ENCODE measurements at regions not wholly inside any gene's neighbourhood (a gene's known extent, or its start where the extent isn't known, plus 50 kb on each side); places are given as distances from the start of the nearest gene placed in this dataset.

DNA sequence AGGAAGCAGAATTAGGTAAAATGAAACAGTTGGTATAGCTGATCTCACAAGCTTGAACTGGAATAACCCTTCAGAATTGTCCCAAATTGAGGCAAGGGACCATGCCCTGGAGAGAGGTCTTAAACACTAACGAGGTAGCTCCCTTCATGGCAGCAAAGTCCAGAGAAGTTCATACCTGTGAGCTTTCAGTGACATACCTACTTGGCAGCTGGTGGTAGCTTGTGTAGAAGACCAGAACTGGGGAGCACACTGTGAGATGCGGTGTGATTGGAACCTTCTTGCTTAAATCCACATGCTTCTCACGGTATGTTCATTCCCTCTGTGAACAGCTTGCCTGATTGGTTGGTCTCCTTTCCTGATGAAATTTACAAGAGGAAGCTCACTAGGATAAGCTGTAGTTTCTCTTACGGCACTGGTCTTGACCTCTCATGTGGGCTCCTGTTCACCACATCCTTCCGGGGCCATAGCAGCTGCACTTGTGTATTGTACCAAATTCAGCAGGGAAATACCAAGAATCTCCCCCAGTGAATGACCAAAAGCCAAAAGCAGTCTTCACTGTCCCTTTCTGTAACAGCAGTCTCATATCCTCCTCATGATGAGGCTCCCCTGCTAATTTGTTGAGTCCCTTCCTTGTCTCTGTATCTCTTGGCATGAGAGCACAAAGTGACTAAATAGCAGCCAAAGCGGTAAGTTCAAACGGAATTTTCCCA, 483.7 kb upstream of the FRG2C start (continued):
- TF ChIP-seq, protein P1, sequence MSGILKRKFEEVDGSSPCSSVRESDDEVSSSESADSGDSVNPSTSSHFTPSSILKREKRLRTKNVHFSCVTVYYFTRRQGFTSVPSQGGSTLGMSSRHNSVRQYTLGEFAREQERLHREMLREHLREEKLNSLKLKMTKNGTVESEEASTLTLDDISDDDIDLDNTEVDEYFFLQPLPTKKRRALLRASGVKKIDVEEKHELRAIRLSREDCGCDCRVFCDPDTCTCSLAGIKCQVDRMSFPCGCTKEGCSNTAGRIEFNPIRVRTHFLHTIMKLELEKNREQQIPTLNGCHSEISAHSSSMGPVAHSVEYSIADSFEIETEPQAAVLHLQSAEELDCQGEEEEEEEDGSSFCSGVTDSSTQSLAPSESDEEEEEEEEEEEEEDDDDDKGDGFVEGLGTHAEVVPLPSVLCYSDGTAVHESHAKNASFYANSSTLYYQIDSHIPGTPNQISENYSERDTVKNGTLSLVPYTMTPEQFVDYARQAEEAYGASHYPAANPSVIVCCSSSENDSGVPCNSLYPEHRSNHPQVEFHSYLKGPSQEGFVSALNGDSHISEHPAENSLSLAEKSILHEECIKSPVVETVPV (CRISPR knock-in tag; IDR thresholded peaks at IDR 0.05) = no peak
- TF ChIP-seq ZFP30 (CRISPR knock-in tag; IDR thresholded peaks at IDR 0.05) (no peak), ISL1 (CRISPR knock-in tag; IDR thresholded peaks at IDR 0.05) (no peak), ZC3H10 (CRISPR knock-in tag; IDR thresholded peaks at IDR 0.05) (no peak), BACH2 (CRISPR knock-in tag; IDR thresholded peaks at IDR 0.05; ENCODE audit: borderline replicate concordance) (no peak)

DNA sequence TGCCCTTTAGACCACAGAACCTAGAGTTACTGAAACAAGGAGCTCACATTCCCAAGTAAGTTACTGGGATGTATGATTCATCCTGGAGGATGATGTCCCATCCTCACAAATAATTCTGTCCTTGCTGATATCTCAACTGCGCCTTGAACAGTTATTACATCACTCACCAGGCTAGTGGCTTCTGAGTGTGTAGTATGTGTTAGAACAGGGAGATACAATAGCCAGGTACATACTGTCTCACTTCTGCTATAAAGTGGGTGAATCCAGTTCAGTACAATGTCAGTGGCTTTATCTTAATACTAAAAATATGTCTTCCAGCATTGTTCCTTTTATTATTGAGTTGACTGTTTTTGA, 483.2 kb upstream of the FRG2C start:
- TF ChIP-seq, protein P2, sequence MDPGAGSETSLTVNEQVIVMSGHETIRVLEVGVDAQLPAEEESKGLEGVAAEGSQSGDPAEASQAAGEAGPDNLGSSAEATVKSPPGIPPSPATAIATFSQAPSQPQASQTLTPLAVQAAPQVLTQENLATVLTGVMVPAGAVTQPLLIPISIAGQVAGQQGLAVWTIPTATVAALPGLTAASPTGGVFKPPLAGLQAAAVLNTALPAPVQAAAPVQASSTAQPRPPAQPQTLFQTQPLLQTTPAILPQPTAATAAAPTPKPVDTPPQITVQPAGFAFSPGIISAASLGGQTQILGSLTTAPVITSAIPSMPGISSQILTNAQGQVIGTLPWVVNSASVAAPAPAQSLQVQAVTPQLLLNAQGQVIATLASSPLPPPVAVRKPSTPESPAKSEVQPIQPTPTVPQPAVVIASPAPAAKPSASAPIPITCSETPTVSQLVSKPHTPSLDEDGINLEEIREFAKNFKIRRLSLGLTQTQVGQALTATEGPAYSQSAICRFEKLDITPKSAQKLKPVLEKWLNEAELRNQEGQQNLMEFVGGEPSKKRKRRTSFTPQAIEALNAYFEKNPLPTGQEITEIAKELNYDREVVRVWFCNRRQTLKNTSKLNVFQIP (CRISPR knock-in tag; IDR thresholded peaks at IDR 0.05; ENCODE audit: borderline replicate concordance, low read depth) = no peak
- no peak for TF ChIP-seq ZNF8 (CRISPR knock-in tag; IDR thresholded peaks at IDR 0.05)
- no peak for TF ChIP-seq ZFP3 (CRISPR knock-in tag; IDR thresholded peaks at IDR 0.05)
- no peak for TF ChIP-seq OSR1 (CRISPR knock-in tag; IDR thresholded peaks at IDR 0.05)
- TF ChIP-seq ARNTL (CRISPR knock-in tag; IDR thresholded peaks at IDR 0.05; ENCODE audit: borderline replicate concordance, low read depth) = no peak
- no peak for TF ChIP-seq TCF4 (CRISPR knock-in tag; IDR thresholded peaks at IDR 0.05; ENCODE audit: borderline replicate concordance)
- TF ChIP-seq BACH2 (CRISPR knock-in tag; IDR thresholded peaks at IDR 0.05; ENCODE audit: borderline replicate concordance) = no peak
- TF ChIP-seq ZNF565 (CRISPR knock-in tag; conservative IDR thresholded peaks at IDR 0.05; ENCODE audit: low read depth) = no peak
- TF ChIP-seq RARB (CRISPR knock-in tag; IDR thresholded peaks at IDR 0.05) = no peak
- TF ChIP-seq, protein P3, sequence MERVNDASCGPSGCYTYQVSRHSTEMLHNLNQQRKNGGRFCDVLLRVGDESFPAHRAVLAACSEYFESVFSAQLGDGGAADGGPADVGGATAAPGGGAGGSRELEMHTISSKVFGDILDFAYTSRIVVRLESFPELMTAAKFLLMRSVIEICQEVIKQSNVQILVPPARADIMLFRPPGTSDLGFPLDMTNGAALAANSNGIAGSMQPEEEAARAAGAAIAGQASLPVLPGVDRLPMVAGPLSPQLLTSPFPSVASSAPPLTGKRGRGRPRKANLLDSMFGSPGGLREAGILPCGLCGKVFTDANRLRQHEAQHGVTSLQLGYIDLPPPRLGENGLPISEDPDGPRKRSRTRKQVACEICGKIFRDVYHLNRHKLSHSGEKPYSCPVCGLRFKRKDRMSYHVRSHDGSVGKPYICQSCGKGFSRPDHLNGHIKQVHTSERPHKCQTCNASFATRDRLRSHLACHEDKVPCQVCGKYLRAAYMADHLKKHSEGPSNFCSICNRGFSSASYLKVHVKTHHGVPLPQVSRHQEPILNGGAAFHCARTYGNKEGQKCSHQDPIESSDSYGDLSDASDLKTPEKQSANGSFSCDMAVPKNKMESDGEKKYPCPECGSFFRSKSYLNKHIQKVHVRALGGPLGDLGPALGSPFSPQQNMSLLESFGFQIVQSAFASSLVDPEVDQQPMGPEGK (CRISPR knock-in tag; IDR thresholded peaks at IDR 0.05; ENCODE audit: borderline replicate concordance) = no peak
- TF ChIP-seq ZNF70 (CRISPR knock-in tag; IDR thresholded peaks at IDR 0.05) = no peak
- TF ChIP-seq TOX (CRISPR knock-in tag; IDR thresholded peaks at IDR 0.05; ENCODE audit: borderline replicate concordance) = no peak
- TF ChIP-seq PPARA (CRISPR knock-in tag; IDR thresholded peaks at IDR 0.05; ENCODE audit: borderline replicate concordance) = no peak
- TF ChIP-seq ESRRG (CRISPR knock-in tag; IDR thresholded peaks at IDR 0.05) = no peak
- ATAC-seq = no peak

DNA sequence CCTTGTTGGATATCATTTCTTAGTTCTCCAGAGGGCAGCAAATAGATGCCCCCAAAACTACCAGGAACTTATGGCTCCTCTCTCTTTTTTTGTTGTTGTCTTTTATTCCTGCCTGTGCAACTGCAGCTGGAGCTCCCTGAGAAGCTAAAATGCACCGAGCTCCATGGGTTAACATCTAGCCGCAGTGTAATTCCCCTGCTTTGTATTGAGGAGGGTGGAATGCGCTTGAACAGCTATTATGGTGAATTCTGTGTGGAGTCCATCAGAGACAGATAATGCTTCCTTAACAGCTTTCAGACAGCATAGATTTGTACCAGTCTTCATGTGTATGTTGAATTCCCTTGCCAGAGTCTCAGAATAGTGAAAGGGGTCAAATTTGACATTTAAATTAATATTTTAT, 475.2 kb upstream of the FRG2C start:
- no peak for ATAC-seq
- TF ChIP-seq, protein P4, sequence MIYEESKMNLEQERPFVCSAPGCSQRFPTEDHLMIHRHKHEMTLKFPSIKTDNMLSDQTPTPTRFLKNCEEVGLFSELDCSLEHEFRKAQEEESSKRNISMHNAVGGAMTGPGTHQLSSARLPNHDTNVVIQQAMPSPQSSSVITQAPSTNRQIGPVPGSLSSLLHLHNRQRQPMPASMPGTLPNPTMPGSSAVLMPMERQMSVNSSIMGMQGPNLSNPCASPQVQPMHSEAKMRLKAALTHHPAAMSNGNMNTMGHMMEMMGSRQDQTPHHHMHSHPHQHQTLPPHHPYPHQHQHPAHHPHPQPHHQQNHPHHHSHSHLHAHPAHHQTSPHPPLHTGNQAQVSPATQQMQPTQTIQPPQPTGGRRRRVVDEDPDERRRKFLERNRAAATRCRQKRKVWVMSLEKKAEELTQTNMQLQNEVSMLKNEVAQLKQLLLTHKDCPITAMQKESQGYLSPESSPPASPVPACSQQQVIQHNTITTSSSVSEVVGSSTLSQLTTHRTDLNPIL (CRISPR knock-in tag; IDR thresholded peaks at IDR 0.05; ENCODE audit: low read depth) = no peak
- TF ChIP-seq ZFP3 (CRISPR knock-in tag; IDR thresholded peaks at IDR 0.05) (no peak), ZNF70 (CRISPR knock-in tag; IDR thresholded peaks at IDR 0.05) (no peak), CSDC2 (CRISPR knock-in tag; IDR thresholded peaks at IDR 0.05) (no peak), TOX (CRISPR knock-in tag; IDR thresholded peaks at IDR 0.05; ENCODE audit: borderline replicate concordance) (no peak), ESRRG (CRISPR knock-in tag; IDR thresholded peaks at IDR 0.05) (no peak), ZNF565 (CRISPR knock-in tag; conservative IDR thresholded peaks at IDR 0.05; ENCODE audit: low read depth) (no peak), ZFP30 (CRISPR knock-in tag; IDR thresholded peaks at IDR 0.05) (no peak)
- TF ChIP-seq, protein P5, sequence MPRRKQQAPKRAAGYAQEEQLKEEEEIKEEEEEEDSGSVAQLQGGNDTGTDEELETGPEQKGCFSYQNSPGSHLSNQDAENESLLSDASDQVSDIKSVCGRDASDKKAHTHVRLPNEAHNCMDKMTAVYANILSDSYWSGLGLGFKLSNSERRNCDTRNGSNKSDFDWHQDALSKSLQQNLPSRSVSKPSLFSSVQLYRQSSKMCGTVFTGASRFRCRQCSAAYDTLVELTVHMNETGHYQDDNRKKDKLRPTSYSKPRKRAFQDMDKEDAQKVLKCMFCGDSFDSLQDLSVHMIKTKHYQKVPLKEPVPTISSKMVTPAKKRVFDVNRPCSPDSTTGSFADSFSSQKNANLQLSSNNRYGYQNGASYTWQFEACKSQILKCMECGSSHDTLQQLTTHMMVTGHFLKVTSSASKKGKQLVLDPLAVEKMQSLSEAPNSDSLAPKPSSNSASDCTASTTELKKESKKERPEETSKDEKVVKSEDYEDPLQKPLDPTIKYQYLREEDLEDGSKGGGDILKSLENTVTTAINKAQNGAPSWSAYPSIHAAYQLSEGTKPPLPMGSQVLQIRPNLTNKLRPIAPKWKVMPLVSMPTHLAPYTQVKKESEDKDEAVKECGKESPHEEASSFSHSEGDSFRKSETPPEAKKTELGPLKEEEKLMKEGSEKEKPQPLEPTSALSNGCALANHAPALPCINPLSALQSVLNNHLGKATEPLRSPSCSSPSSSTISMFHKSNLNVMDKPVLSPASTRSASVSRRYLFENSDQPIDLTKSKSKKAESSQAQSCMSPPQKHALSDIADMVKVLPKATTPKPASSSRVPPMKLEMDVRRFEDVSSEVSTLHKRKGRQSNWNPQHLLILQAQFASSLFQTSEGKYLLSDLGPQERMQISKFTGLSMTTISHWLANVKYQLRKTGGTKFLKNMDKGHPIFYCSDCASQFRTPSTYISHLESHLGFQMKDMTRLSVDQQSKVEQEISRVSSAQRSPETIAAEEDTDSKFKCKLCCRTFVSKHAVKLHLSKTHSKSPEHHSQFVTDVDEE (CRISPR knock-in tag; IDR thresholded peaks at IDR 0.05) = no peak

Measured in SK-N-SH treated with all-trans-retinoic acid at 6 μM for 48 hours (cell line).